NB4 (cell line): ENCODE measurements at regions not wholly inside any gene's neighbourhood (a gene's known extent, or its start where the extent isn't known, plus 50 kb on each side); places are given as distances from the start of the nearest gene placed in this dataset.

Experiments used
- CTCF ChIP-seq: IDR thresholded peaks from one replicate; pipeline ENCODE4 v1.5.1; 2012; ENCODE audit warnings: low read depth, low read length
- POLR2A ChIP-seq: IDR thresholded peaks from 2 replicates; pipeline ENCODE4 v1.6.1; 2011; ENCODE audit warnings: mild to moderate bottlenecking; ENCODE audit not compliant: insufficient read length; ENCODE audit errors: extremely low read depth

DNA sequence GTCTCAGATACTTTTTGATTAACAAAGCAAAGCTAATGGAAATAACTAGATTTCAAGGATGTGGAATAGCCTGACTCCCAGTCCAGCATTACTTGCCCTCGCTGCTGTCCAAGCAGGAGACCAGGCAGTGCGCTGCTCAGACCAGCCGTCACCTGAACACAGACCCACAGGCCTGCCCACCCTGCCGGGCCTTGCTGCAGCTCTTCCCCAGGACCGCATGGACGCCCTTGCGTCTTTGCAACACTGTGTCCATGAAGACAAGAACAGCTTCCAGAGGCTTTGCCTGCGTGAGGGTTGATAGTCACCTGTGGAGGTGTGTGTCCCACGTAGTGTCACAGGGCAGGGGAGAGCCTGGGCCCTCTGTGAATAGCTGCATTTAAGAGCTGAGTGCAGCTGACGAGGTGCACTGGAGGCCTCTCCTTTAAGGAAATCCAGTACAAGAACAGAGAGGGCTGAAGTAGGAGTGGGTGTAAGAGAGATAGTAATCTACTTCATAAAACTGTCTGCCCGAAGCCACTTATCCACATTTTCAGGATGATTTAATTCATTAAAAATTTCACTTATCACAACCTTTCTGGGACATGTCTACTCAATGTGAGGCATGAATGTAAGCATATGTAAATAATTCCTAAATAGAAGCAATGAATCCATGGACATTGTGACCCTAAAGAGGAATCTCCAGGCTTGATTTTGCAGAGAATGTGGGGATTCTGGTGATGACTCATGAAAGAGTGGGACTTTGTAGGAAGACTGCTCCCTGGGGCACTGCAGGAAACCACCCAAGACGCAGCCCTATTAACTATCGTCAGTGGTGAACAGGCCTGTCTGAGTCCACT lies 176.2 kb upstream of the RAB4A start:
- TF ChIP-seq CTCF: no peak
- TF ChIP-seq POLR2A: no peak
